Muscle layer of duodenum (tissue), 2 donors: ENCODE measurements at regions not wholly inside any gene's neighbourhood (a gene's known extent, or its start where the extent isn't known, plus 50 kb on each side); places are given as distances from the start of the nearest gene placed in this dataset.

Experiments used
- H3K27ac ChIP-seq: one replicate; pipeline ENCODE4 v1.7.0; 2013; ENCODE audit warnings: mild to moderate bottlenecking, low read length
- H3K27me3 ChIP-seq: one replicate; pipeline ENCODE4 v1.7.0; 2013; ENCODE audit warnings: low read depth, mild to moderate bottlenecking, control low read depth, low read length
- H3K36me3 ChIP-seq, 2 donors: one replicate each; pipeline ENCODE4 v1.7.0; 2013; ENCODE audit warnings: low read length in 2 of 2, control low read depth in 1 of 2, mild to moderate bottlenecking in 1 of 2; ENCODE audit not compliant: insufficient read depth in 2 of 2, control insufficient read depth in 1 of 2
- H3K4me1 ChIP-seq, 2 donors: one replicate each; pipeline ENCODE4 v1.7.0; 2013; ENCODE audit warnings: low read length in 2 of 2, mild to moderate bottlenecking in 2 of 2, control low read depth in 1 of 2, moderate library complexity in 1 of 2; ENCODE audit not compliant: insufficient read depth in 2 of 2, control insufficient read depth in 1 of 2
- H3K4me3 ChIP-seq, 2 donors: one replicate each; pipeline ENCODE4 v1.7.0; 2013; ENCODE audit warnings: low read length in 2 of 2, low read depth in 1 of 2, mild to moderate bottlenecking in 1 of 2
- H3K9me3 ChIP-seq, 2 donors: one replicate each; pipeline ENCODE4 v1.7.0; 2013; ENCODE audit warnings: low read length in 2 of 2, control low read depth in 1 of 2, mild to moderate bottlenecking in 1 of 2; ENCODE audit not compliant: control insufficient read depth in 1 of 2
- donor health status: healthy.

DNA sequence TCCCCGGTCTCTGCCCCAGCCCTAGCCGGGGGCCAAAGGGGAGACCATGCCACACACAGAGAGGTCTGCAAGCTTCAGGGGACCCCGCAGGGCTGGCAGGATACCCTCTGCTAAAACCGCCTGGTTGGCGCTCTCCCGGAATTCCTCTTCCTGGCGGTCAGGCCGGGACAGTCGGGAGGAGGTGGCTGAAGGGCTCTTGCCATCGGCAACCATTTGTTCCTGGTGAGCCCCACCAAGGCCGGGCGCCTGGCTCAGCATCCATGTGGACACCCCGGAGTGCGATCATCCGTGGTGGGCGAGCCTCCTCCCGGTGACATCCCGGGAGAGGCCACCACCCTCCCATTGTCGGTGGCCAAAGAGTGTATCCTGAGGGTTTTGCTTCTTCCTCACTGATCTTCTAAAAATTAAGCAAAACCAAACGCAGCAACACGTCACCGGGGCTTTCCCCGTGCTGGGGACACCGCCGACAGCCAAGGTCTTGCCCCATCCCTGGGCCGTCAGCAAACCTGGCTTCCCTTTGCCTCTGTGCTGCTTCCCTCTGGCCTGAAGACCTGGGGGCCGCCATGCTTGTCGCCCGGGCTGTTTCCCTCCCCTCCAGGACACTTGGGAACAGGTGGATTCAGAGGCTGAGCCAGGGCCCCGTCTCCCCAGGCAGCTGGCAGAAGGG is 59.1 kb upstream of the TTC34 start:
- H3K27me3 ChIP-seq: no peaks in the 10 kb centered on the region
- H3K4me3 ChIP-seq: no peak overlapping the region
- no peaks in the 10 kb centered on the region for H3K9me3 ChIP-seq
- H3K36me3 ChIP-seq: no peaks in the 10 kb centered on the region
- no peak overlapping the region for H3K27ac ChIP-seq
- no peaks in the 10 kb centered on the region for H3K4me1 ChIP-seq

DNA sequence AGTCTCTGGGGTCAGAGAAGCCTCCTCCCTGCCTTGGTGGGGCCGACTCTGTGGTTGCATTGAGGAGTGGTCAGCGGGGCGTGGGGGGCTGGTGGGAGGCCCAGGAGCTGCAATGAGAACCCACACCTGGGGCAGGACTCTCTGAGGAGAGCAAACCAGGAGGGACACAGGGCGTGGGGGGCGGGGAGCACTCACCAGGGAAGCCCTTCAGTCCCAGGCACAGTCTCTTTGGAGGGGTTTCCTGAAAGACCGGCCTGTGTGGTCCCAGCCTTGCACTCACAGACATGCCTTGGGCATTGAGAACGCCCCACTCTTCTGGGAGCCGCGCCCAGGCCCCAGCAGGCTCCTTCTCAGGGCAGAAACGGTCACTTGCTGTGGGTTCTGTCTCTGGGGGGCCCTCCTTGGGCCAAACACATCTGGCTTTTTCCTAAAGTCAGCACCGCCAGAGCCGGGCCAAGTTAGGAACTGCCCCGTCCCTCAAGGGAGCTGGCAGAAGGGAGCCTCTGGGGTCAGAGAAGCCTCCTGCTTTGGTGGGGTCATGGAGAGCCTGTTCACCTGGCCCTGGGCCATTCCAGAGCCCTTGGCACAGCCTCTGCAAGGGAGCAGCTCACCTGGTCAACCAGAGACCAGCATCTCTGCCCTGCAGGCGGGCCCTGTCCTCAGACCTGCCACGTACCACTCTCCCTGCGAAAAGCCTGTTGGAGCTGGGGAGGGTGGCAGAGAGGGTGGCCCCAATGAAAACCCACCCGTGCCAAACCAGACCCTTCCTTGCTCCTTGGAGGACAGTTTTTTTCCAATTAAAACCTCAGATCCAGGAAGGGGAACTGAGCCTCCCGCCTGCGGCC is 59.9 kb upstream of the TTC34 start:
- Histone ChIP-seq H3K36me3 (no peaks in the 10 kb centered on the region), H3K27me3 (no peaks in the 10 kb centered on the region), H3K9me3 (no peaks in the 10 kb centered on the region), H3K4me3 (no peak overlapping the region), H3K4me1 (no peaks in the 10 kb centered on the region), H3K27ac (no peak overlapping the region)

DNA sequence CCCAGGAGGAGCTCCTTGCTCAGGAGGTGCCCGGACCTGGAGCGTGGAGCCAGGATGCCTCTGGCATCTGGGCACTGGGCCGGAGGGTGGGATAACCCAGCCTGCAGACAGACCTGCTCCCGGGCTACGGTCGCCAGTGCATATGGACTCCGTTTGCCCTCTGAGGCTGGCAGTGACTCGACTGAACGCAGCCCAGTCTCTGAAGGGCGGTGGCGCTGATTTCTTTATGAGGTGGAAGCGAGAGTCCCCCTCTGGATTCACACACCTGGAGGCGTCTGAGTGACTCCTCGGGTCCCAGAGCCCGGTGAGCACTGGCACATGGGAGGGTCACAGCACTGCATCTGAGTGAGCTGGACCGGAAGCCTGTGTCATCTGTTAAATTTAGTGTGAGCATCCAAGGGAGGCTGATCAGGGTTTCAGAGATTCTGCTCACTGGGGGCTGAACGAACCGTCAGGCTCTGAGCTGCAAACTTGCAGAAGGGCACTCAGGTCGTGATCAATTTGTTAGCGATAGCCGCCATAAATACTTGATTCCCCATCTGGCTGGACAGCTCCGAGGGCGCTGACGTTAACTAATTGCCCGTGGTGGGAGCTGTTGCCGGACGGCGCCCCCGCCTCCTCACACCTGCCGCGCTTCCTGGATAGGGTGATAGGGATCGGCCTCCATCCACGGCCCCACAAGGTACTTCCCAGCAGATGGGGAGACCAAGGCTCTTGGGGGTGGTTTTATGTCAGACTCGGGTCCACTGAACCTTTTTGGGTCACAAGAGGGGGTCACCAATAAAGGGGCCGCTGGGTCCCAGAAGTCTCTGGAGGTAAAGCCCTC is 60.7 kb upstream of the TTC34 start:
- no peaks in the 10 kb centered on the region for H3K36me3 ChIP-seq
- no peak overlapping the region for H3K27ac ChIP-seq
- H3K4me3 ChIP-seq: no peak overlapping the region
- no peaks in the 10 kb centered on the region for H3K27me3 ChIP-seq
- no peaks in the 10 kb centered on the region for H3K4me1 ChIP-seq
- no peaks in the 10 kb centered on the region for H3K9me3 ChIP-seq

DNA sequence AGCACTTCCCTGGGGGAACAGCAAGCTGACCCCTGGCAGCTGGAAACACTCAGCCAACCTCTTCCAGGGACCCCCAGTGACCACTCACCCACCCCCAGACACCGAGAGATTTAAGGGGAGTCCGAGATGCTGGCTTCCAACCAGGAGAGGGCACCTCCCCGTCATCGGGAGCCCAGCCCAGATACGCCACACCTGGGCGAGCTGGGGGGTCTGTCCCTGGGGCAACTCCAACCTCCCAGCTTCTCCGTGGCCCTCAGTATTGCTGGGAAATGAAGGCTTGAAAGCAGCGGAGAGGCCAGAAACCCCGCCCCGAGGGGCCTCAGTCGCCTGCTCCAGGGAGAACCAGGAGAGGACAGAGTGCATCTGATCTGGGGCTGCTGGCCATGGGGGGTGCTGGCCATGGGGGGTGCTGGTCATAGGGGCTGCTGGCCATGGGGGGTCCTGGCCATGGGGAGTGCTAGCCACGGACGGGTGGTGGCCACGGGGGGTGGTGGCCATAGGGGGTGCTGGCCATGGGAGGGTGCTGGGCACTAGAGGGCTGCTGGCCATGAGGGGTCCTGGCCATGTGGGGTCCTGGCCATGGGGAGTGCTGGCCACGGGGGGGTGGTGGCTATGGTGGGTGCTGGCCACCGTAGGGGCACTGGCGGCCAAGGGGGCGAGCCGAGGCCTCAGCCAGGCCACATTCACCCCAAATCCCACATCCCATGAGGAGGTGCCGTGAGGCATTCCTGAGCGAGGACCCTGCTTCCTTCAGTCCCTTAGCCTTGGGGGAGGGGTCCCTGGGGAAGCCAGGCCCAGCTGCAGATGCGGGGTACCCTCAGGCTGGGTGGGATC is 61.5 kb upstream of the TTC34 start:
- H3K9me3 ChIP-seq: no peaks in the 10 kb centered on the region
- H3K36me3 ChIP-seq: no peaks in the 10 kb centered on the region
- H3K4me3 ChIP-seq: no peak overlapping the region
- no peaks in the 10 kb centered on the region for H3K4me1 ChIP-seq
- H3K27ac ChIP-seq: no peak overlapping the region
- no peaks in the 10 kb centered on the region for H3K27me3 ChIP-seq

DNA sequence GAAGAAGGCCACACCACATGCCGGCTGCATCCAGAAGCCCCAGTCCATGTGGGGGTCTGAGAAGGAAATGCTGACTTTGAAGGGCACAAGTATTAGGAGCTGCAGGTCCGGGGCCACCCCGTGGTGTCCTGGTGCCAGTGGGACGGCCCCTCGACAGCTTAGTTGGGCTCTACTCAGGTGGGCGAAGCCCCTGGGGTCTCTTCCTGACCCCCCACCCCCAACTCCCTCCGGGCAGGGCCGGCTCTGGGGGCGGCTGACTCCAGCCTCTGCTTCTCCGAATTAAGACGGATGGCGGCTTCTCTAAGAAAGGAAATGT is 62.1 kb upstream of the TTC34 start:
- H3K4me1 ChIP-seq: no peaks in the 10 kb centered on the region
- no peaks in the 10 kb centered on the region for H3K27me3 ChIP-seq
- no peak overlapping the region for H3K27ac ChIP-seq

DNA sequence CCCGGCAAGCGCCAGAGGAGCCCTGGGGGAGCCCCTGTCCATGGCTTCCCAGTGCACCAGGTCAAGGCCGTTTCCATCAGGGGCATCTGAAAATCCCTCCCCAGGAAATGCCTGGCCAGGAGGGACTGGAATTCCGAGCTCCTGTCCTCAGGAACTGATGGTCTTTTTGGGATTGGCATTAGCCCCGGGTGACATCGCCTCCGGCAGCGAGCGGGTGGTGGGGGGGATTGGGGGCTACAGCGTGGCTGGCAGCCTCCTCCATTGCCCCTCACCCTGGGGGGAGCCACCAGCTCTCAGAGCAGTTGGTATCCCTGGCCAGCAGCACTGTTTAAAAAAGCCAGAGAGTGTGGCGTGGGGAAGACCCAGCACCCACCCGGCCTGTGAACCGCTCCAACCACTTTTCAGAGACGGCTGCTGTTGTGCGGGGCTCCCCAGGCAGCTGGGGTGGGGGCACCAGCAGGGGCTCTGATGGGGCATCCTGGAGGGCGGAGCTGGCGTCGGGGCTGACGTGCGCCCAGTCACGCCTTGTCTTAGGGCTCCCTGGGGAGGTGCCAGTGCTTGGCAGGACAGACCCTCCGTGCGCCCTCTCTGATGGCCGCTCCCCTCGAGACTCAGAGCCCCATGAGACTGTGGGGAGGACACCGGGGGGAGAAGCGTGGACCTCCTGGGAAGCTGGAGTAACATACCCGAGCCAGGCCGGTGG is 62.9 kb upstream of the TTC34 start:
- Histone ChIP-seq H3K4me3 (no peak overlapping the region), H3K27ac (no peak overlapping the region), H3K36me3 (no peaks in the 10 kb centered on the region), H3K4me1 (no peaks in the 10 kb centered on the region), H3K27me3 (no peaks in the 10 kb centered on the region), H3K9me3 (no peaks in the 10 kb centered on the region)

More for the DNA sequence above, 62.1 kb upstream of the TTC34 start:
- Histone ChIP-seq H3K4me3 (no peak overlapping the region), H3K9me3 (no peaks in the 10 kb centered on the region), H3K36me3 (no peaks in the 10 kb centered on the region)

DNA sequence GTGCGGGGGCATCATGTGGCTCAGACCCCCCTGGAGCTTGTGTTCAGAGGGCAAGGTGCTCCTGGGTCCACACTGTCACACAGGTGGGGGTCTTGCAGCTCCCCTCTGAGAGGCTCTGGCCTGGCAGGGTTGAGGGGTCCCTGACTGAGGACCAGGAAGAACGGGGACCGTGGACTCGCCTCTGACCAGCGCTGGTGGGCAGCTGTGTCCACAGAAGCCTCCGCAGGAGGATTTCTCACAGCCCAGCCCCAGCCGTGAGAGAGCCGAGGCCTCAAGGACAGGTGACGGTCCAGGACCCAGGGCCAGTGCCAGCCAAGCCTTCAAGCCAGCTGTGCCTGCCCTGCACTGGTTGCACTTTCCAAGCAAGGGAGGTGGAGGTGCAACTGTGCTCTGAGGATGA is 63.5 kb upstream of the TTC34 start:
- Histone ChIP-seq H3K27me3 (no peaks in the 10 kb centered on the region), H3K27ac (no peak overlapping the region), H3K36me3 (no peaks in the 10 kb centered on the region), H3K4me3 (no peak overlapping the region), H3K9me3 (no peaks in the 10 kb centered on the region), H3K4me1 (no peaks in the 10 kb centered on the region)

DNA sequence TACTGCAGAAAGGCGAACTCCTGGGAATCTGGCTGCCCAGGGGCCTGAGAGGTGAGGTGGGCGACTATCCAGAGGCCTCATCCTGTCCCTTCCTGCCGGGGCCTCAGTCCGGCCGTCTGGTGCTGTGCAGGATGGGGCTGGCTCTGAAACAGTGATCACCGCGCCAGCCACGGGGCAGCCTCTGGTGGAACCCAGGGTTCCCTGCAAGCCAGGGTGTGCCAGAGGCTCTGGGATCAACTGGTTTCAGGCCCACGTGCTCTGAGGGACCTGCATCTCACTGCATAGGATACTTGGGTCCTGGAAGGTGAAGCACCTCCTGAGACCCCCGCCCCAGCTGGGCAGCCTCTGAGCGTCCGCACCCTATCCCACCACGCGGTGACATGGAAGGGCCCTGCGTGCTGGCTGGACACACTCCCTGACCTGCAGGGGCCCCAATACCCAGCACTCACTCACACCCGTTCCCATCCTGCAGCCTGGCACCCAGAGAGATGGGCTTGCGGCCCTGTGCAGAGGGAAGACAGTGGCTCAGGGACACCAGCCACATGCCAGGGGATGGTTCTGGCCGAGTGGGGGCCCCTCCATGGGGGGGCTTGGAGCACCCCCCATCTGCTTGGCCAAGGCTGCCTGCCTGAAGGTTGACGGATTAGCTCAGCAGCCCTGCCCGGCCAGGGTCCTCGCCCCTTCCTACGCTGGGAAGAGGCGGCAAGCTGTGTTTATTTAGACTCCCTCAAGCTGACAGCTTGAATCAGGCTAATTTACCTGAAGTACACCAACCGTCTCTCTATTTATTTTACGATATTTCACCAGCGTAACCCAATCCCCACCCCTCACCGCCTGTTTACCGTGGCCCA is 64.3 kb upstream of the TTC34 start:
- Histone ChIP-seq H3K4me1 (no peaks in the 10 kb centered on the region), H3K36me3 (no peaks in the 10 kb centered on the region), H3K27me3 (no peaks in the 10 kb centered on the region), H3K9me3 (peaks cover under 1 to 8% of the 10 kb centered on the region in 2 donors), H3K27ac (no peak overlapping the region), H3K4me3 (no peak overlapping the region)

DNA sequence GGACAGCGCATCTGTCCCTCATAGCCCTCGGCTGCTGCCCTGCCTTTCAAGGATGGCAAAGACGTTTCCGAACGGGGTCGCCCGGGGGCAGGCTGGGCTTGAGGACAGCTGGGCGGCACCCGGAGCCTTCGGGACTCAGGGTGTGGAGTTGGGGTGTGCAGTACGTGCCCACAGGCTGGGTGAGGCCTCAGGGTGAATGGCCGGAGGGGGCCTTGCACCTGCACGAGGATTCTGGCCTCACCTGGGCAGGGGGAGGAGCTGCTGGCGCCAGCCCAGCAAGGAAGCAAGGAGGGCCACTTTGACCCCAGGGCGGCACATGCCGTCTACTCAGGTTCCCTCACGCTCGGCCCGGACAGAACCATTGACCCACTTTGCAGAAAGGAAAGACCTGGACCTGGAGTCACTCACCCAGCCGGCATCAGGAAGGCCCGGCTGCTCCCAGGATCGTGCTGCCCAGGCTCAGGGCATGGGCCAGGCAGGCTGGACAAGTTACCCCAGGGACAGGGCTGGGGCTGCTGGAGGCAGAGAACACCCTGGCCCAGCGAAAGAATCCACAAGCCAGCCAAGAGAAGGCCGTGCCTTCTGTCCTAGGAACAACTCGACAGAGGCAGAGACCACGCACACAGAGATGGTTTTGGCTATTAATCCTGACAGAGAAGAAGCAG is 65.1 kb upstream of the TTC34 start:
- Histone ChIP-seq H3K36me3 (no peaks in the 10 kb centered on the region), H3K4me1 (no peaks in the 10 kb centered on the region), H3K27ac (no peak overlapping the region), H3K9me3 (peaks cover 8 to 15% of the 10 kb centered on the region in 2 donors), H3K4me3 (no peak overlapping the region), H3K27me3 (no peaks in the 10 kb centered on the region)
